K562 (cell line): ENCODE measurements at regions not wholly inside any gene's neighbourhood (a gene's known extent, or its start where the extent isn't known, plus 50 kb on each side); places are given as distances from the start of the nearest gene placed in this dataset.

ENCODE experiments used
- CBFA2T2 ChIP-seq: fragments of 450-650 bp; conservative IDR thresholded peaks from 2 replicates; pipeline ENCODE4 v1.6.1; 2017; ENCODE audit warnings: mild to moderate bottlenecking
- CTBP1 ChIP-seq: fragments of 450-650 bp; IDR thresholded peaks from 2 replicates; pipeline ENCODE4 v1.6.1; 2016; ENCODE audit warnings: borderline replicate concordance
- ELK1 ChIP-seq: sonication (generic); formaldehyde crosslinking; IDR thresholded peaks from 2 replicates; pipeline ENCODE4 v1.8.1; 2022; ENCODE audit warnings: missing genetic modification reagents
- EWSR1 ChIP-seq: fragments of 450-650 bp; IDR thresholded peaks from 2 replicates; pipeline ENCODE4 v1.6.1; 2018; ENCODE audit warnings: borderline replicate concordance, mild to moderate bottlenecking, low read depth, moderate library complexity; ENCODE audit not compliant: partially characterized antibody
- HNRNPUL1 ChIP-seq: fragments of 200-400 bp; formaldehyde crosslinking; IDR thresholded peaks from 2 replicates; pipeline ENCODE4 v1.6.1; 2017; ENCODE audit warnings: low read length
- HOXB6 ChIP-seq: fragments of 250-450 bp; sonication (Bioruptor Pico); IDR thresholded peaks from 2 replicates; pipeline ENCODE4 v1.5.1; 2022; ENCODE audit warnings: mild to moderate bottlenecking, borderline replicate concordance
- KLF13 ChIP-seq: fragments of 450-650 bp; IDR thresholded peaks from 2 replicates; pipeline ENCODE4 v1.6.1; 2016; ENCODE audit warnings: missing genetic modification characterization, low read depth, mild to moderate bottlenecking, missing compliant biosample characterization, moderate library complexity, borderline replicate concordance
- MCM7 ChIP-seq, 2 experiments: fragments of 450-650 bp; IDR thresholded peaks; 2 replicates each; pipeline ENCODE4 v1.6.1; 2016 to 2018
- NONO ChIP-seq, 2 experiments: fragments of 200-400 bp in 1 of 2; fragments of 450-650 bp in 1 of 2; formaldehyde crosslinking in 1 of 2; IDR thresholded peaks; 2 replicates each; pipeline ENCODE4 v1.6.1; 2017; ENCODE audit warnings: low read depth in 2 of 2, mild to moderate bottlenecking in 2 of 2, moderate library complexity in 2 of 2, low read length in 1 of 2
- NR2C2 ChIP-seq, 2 experiments: fragments of 200-800 bp in 1 of 2; sonication (Bioruptor generic) in 1 of 2; sonication (generic) in 1 of 2; formaldehyde crosslinking in 1 of 2; IDR thresholded peaks; 2 replicates each; pipeline versions ENCODE4 v1.6.1 to v1.8.0; 2016 to 2022; ENCODE audit warnings: mild to moderate bottlenecking in 1 of 2, missing compliant biosample characterization in 1 of 2, missing genetic modification characterization in 1 of 2, missing genetic modification reagents in 1 of 2
- PCBP1 ChIP-seq: fragments of 200-400 bp; formaldehyde crosslinking; IDR thresholded peaks from 2 replicates; pipeline ENCODE4 v1.6.1; 2018; ENCODE audit warnings: mild to moderate bottlenecking, low read depth, low read length; ENCODE audit not compliant: poor library complexity, severe bottlenecking
- PKNOX1 ChIP-seq: fragments of 450-650 bp; IDR thresholded peaks from 2 replicates; pipeline ENCODE4 v1.6.1; 2016
- RBM22 ChIP-seq: fragments of 200-400 bp; formaldehyde crosslinking; IDR thresholded peaks from 2 replicates; pipeline ENCODE4 v1.6.1; 2018; ENCODE audit warnings: low read length, low read depth; ENCODE audit not compliant: poor library complexity, severe bottlenecking
- RFX1 ChIP-seq: fragments of 450-650 bp; IDR thresholded peaks from 2 replicates; pipeline ENCODE4 v1.6.1; 2016; ENCODE audit warnings: mild to moderate bottlenecking, moderate library complexity
- SLC30A9 ChIP-seq: fragments of 250-450 bp; sonication (Bioruptor Pico); IDR thresholded peaks from 2 replicates; pipeline ENCODE4 v1.8.0; 2022; ENCODE audit warnings: mild to moderate bottlenecking, moderate library complexity
- TRIM24 ChIP-seq, 2 experiments: fragments of 450-650 bp; IDR thresholded peaks; 2 replicates each; pipeline ENCODE4 v1.6.1; 2016
- ZNF212 ChIP-seq: fragments of 450-650 bp; formaldehyde crosslinking; IDR thresholded peaks from 2 replicates; pipeline ENCODE4 v1.4.0; 2020; ENCODE audit warnings: mild to moderate bottlenecking
- ZNF431 ChIP-seq: sonication (generic); formaldehyde crosslinking; IDR thresholded peaks from 2 replicates; pipeline ENCODE4 v1.8.0; 2022; ENCODE audit warnings: mild to moderate bottlenecking, missing genetic modification reagents
- ZNF436 ChIP-seq: fragments of 250-450, 450-650 bp; sonication (Bioruptor Pico); formaldehyde crosslinking; IDR thresholded peaks from 2 replicates; pipeline ENCODE4 v1.7.0; 2020; ENCODE audit warnings: mild to moderate bottlenecking
- ZNF511 ChIP-seq: sonication (generic); formaldehyde crosslinking; IDR thresholded peaks from 2 replicates; pipeline ENCODE4 v1.8.0; 2022; ENCODE audit warnings: mild to moderate bottlenecking, missing genetic modification reagents
- ZNF584 ChIP-seq: fragments of 200-800 bp; sonication (Bioruptor generic); IDR thresholded peaks from 2 replicates; pipeline ENCODE4 v1.6.1; 2016; ENCODE audit warnings: low read depth, mild to moderate bottlenecking, missing genetic modification characterization, missing compliant biosample characterization
- ZNF592 ChIP-seq: fragments of 450-650 bp; IDR thresholded peaks from 2 replicates; pipeline ENCODE4 v1.6.1; 2017; ENCODE audit warnings: antibody characterized with exemption, mild to moderate bottlenecking

GRCh38 chr15:56293495-56294292, 50.0 kb upstream of the RFX7 start (continued):
- no peak for TF ChIP-seq ZNF431 (CRISPR knock-in tag)
- TF ChIP-seq RFX1, result no peak
- no peak for TF ChIP-seq ZNF511 (CRISPR knock-in tag)
- no peak for TF ChIP-seq PCBP1
- no peak for TF ChIP-seq MCM7 (IDR thresholded peaks at IDR 0.05)
- no peak for TF ChIP-seq ZNF212 (CRISPR knock-in tag)
- TF ChIP-seq CTBP1, result no peak
- TF ChIP-seq TRIM24 (IDR thresholded peaks at IDR 0.05), result peak in 1 of 2 experiments; percentile 35; a peak in 1 of 4 replicates
- TF ChIP-seq HOXB6 (CRISPR knock-in tag), result no peak
- TF ChIP-seq EWSR1, result no peak
- TF ChIP-seq ELK1 (CRISPR knock-in tag), result no peak
- no peak for TF ChIP-seq PKNOX1
- TF ChIP-seq NONO (IDR thresholded peaks at IDR 0.05; ENCODE audit: low read depth in 2 of 2, low read length in 1 of 2), result no peak
- no peak for TF ChIP-seq NR2C2 (CRISPR knock-in tag; IDR thresholded peaks at IDR 0.05)
- no peak for TF ChIP-seq NR2C2 (tag; IDR thresholded peaks at IDR 0.05)
- TF ChIP-seq CBFA2T2, result peak; percentile 76
- TF ChIP-seq HNRNPUL1, result no peak
- no peak for TF ChIP-seq ZNF592
- TF ChIP-seq ZNF436 (CRISPR knock-in tag), result no peak
- TF ChIP-seq ZNF584 (CRISPR knock-in tag), result no peak
- no peak for TF ChIP-seq SLC30A9 (CRISPR knock-in tag)
- no peak for TF ChIP-seq KLF13 (tag)
- TF ChIP-seq RBM22, result no peak
